WI38 (cell line): ENCODE measurements at regions not wholly inside any gene's neighbourhood (a gene's known extent, or its start where the extent isn't known, plus 50 kb on each side); places are given as distances from the start of the nearest gene placed in this dataset.

Experiments
- H3K4me3 ChIP-seq: 2 replicates; pipeline ENCODE4 v1.5.1; 2011; ENCODE audit warnings: low read depth, mild to moderate bottlenecking, control low read depth, low read length
- CTCF ChIP-seq: IDR thresholded peaks from 2 replicates; pipeline ENCODE4 v1.5.1; 2012; ENCODE audit warnings: low read depth, mild to moderate bottlenecking, control low read depth, low read length

GRCh38 chr11:82636615-82637014 lies 97.0 kb downstream of the FAM181B start:
- no peak for TF ChIP-seq CTCF
- H3K4me3 ChIP-seq, result no peak overlapping the region

GRCh38 chr11:82634091-82634490 lies 99.6 kb downstream of the FAM181B start:
- H3K4me3 ChIP-seq, result no peak overlapping the region
- no peak for TF ChIP-seq CTCF

GRCh38 chr11:82631722-82632630 lies 101.7 kb downstream of the FAM181B start:
- no peak overlapping the region for H3K4me3 ChIP-seq

GRCh38 chr11:82610671-82611070 lies 123.0 kb downstream of the FAM181B start:
- H3K4me3 ChIP-seq, result no peak overlapping the region
- TF ChIP-seq CTCF, result no peak

More at GRCh38 chr11:82631722-82632630, 101.7 kb downstream of the FAM181B start:
- TF ChIP-seq CTCF, result no peak

- H3K4me3 ChIP-seq, result no peak overlapping the region
- no peak for TF ChIP-seq CTCF
These were observed 126.9 kb downstream of the FAM181B start for GRCh38 chr11:82606738-82607137.

GRCh38 chr11:82601711-82602110 lies 132.0 kb downstream of the FAM181B start:
- no peak for TF ChIP-seq CTCF

GRCh38 chr11:82599836-82600235 lies 133.8 kb downstream of the FAM181B start:
- TF ChIP-seq CTCF, result no peak
- H3K4me3 ChIP-seq, result no peak overlapping the region

More at GRCh38 chr11:82601711-82602110, 132.0 kb downstream of the FAM181B start:
- H3K4me3 ChIP-seq, result no peak overlapping the region
